Retinal pigment epithelial cell (primary cell): ENCODE measurements at regions not wholly inside any gene's neighbourhood (a gene's known extent, or its start where the extent isn't known, plus 50 kb on each side); places are given as distances from the start of the nearest gene placed in this dataset.

Experiments used
- DNase-seq: peaks from one replicate; pipeline ENCODE4 v3.0.0-alpha.2; 2010; ENCODE audit warnings: low read depth
- H3K4me3 ChIP-seq: 2 replicates; pipeline ENCODE4 v1.5.1; 2011; ENCODE audit warnings: mild to moderate bottlenecking, low read length, control low read depth, moderate library complexity
- CTCF ChIP-seq: conservative IDR thresholded peaks from 2 replicates; pipeline ENCODE4 v1.5.1; 2011; ENCODE audit warnings: low read depth, low read length, control low read depth, inconsistent platforms

DNA sequence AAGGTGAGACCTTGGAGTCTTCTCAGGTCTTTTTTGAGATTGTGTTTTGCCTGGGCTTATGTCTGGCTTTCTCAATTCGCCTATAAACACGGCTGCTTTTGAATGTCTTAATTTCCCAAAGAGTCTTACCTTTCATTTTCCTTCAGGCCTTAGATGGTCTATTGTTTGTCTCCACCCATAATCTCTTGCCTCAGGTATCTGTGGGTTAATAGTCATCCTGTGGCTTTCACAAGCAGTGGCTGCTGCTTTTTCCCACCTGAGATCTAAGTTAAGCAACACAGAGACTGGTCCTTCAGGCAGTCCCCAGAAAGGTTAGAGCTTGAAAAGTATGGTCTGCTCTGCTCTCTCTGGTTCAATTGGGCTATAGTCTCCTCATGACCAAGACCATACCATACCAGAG lies 275.3 kb downstream of the INSIG2 start:
- no peak for TF ChIP-seq CTCF
- DNase-seq = no peak
- no peak overlapping the region for H3K4me3 ChIP-seq

GRCh38 chr2:118356051-118356450 lies 267.8 kb downstream of the INSIG2 start:
- no peak for DNase-seq
- no peak for TF ChIP-seq CTCF
- no peak overlapping the region for H3K4me3 ChIP-seq

DNA sequence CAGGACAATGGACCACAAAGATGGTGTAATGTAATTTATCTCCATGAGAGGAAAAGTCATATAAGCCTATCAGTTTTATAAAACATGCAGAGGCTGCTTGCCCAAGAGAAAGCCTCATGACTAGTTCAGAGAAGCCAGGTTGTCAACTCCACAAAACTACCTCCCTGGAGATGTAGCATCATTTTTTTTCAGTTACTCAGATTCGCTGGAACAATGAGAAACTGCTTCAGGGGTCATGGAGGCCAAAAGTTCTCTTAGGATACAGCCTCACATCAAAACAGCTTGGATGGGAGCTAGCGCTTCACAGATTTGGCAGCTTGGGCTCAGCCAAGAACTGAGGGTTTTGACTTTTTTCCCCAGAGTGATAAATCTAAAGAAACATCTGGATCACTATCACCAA lies 263.5 kb downstream of the INSIG2 start:
- TF ChIP-seq CTCF = no peak
- no peak overlapping the region for H3K4me3 ChIP-seq
- DNase-seq = no peak

DNA sequence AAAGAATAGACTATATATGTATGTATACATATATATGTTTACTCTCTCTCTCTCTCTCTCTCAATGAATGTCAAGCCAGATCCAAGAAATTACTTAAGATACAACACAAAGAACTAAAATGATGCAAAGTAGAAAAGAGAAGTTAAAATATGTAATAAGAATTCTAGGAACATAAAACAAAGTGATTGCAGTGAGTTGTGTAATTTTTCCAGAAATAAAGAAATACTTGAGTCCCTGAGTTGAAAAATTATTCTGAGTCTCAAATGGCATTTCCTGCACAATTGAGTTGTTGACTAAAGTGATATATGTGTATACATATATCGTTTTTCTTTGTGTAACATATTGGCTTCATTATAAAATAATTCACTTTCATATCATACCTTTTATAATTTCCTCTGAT lies 262.4 kb downstream of the INSIG2 start:
- no peak overlapping the region for H3K4me3 ChIP-seq
- no peak for TF ChIP-seq CTCF
- no peak for DNase-seq

DNA sequence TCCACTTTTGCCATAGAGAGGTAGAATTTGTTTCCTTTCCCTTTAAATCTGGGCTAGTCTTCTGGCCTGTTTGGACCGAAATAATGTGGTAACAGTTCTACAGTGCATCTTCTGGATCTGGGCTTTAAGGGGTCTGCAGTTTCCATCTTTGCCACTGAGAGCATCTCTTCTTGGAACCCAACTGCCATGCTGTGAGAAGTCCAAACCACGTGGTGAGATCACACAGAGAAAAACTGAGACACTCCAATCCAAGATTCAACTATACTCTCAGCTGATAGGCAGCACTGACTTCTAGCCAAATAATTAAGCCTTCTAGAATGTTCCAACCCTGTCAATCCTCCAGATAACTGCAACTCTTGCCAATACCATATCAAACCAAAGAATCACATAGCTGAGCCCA lies 261.1 kb downstream of the INSIG2 start:
- no peak for DNase-seq
- TF ChIP-seq CTCF = no peak
- H3K4me3 ChIP-seq = no peak overlapping the region

DNA sequence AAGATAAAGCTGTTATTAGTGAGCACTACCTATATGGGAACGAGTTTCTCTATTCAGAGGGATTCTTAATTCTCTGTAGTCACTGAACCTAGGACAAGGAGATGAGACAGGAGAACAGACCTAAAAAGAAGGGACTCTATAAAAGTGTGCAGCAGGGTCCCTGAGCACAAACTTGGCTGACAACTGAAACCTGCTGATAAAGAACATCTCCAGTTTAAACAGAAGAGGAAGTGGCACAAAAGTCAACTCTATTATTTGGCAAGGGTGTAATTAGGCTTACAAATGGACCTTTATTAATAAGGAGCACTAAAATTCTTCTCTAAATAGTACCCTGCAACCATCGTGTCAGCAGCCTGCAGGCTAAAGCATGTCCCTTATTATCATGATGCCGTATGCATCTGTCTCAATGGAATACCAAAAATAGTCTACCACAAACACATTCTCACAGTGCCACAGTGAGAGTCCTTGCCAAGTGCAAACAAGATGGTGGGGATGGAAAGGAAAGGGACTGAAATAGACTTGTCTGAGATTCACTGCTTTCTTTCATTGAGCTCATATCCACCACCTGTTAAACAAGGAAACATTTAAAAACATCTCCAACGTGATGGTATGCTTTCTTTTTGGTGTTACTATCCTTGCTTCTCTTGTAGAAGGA lies 260.2 kb downstream of the INSIG2 start:
- no peak for DNase-seq
- no peak for TF ChIP-seq CTCF

DNA sequence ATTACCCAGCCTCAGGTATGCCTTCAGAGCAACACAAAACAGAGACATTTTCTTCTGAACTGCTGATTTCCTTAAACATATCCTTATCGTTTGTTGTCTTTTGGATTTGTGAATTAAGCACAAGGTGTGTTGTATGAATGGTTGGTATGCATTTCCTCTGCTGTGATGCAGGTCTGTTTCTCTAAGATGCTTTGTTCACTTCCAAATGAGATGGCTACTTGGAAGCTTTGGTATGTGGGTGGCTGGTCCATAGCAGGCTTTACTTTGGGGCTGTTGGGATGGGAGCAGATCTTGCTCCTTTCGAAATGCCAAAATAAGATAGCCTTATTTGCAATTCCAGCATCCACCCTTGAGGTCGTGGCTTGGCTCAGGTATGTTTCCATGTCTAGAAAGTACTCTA lies 257.2 kb downstream of the INSIG2 start:
- DNase-seq = no peak
- no peak for TF ChIP-seq CTCF
- no peak overlapping the region for H3K4me3 ChIP-seq

More for the DNA sequence above, 260.2 kb downstream of the INSIG2 start:
- no peak overlapping the region for H3K4me3 ChIP-seq
